WTC11 (cell line): ENCODE measurements at regions not wholly inside any gene's neighbourhood (a gene's known extent, or its start where the extent isn't known, plus 50 kb on each side); places are given as distances from the start of the nearest gene placed in this dataset.

ENCODE experiments used
- ATAC-seq: fragments of 200-7000 bp; cut with Tn5 transposase; 2 replicates; pipeline ENCODE4 v1.10.0; 2021; ENCODE audit warnings: mild to moderate bottlenecking, moderate library complexity
- CTCF ChIA-PET: fragments of 300-600 bp; sonication (Branson Sonifier 250); formaldehyde crosslinking; loops from one replicate; lab custom pipeline; 2021; ENCODE audit warnings: antibody characterized with exemption; lab: Charles Lee
- POLR2A ChIA-PET: fragments of 350-600 bp; sonication (Branson Sonifier 250); formaldehyde crosslinking; loops from one replicate; lab custom pipeline; 2021; ENCODE audit warnings: antibody characterized with exemption; lab: Charles Lee
- DNase-seq: peaks from one replicate; pipeline ENCODE4 v3.0.0; 2021; ENCODE audit warnings: low spot score
- H3K27ac Mint-ChIP-seq: 2 replicates; pipeline ENCODE4 v1.8.0; 2021; ENCODE audit warnings: mixed read lengths
- H3K27me3 Mint-ChIP-seq: 2 replicates; pipeline ENCODE4 v1.8.0; 2021; ENCODE audit warnings: low read depth, mild to moderate bottlenecking, moderate library complexity, mixed read lengths
- H3K36me3 Mint-ChIP-seq: 2 replicates; pipeline ENCODE4 v1.8.0; 2021; ENCODE audit warnings: mixed read lengths
- H3K4me1 Mint-ChIP-seq: 2 replicates; pipeline ENCODE4 v1.8.0; 2022; ENCODE audit warnings: mixed read lengths
- H3K4me3 Mint-ChIP-seq: 2 replicates; pipeline ENCODE4 v1.8.0; 2021; ENCODE audit warnings: mild to moderate bottlenecking, moderate library complexity, mixed read lengths
- H3K9me3 Mint-ChIP-seq: 2 replicates; pipeline ENCODE4 v1.8.0; 2021; ENCODE audit warnings: mixed read lengths
- CBFB ChIP-seq: sonication (generic); formaldehyde crosslinking; IDR thresholded peaks from 2 replicates; pipeline ENCODE4 v1.8.1; 2022; ENCODE audit warnings: mild to moderate bottlenecking, low read depth, missing genetic modification reagents
- CREM ChIP-seq: sonication (generic); formaldehyde crosslinking; IDR thresholded peaks from 2 replicates; pipeline ENCODE4 v1.8.1; 2022; ENCODE audit warnings: mild to moderate bottlenecking, missing genetic modification reagents, moderate library complexity
- EMX1 ChIP-seq: fragments of 250-450 bp; sonication (Bioruptor Pico); IDR thresholded peaks from 2 replicates; pipeline ENCODE4 v1.8.0; 2021; ENCODE audit warnings: mild to moderate bottlenecking
- ETV6 ChIP-seq: sonication (generic); formaldehyde crosslinking; IDR thresholded peaks from 2 replicates; pipeline ENCODE4 v1.8.1; 2022; ENCODE audit warnings: mild to moderate bottlenecking, missing genetic modification reagents
- JUN ChIP-seq: sonication (generic); formaldehyde crosslinking; IDR thresholded peaks from 2 replicates; pipeline ENCODE4 v1.8.0; 2023; ENCODE audit warnings: mild to moderate bottlenecking, missing genetic modification reagents
- KAT7 ChIP-seq: sonication (generic); formaldehyde crosslinking; IDR thresholded peaks from 2 replicates; pipeline ENCODE4 v1.8.1; 2023; ENCODE audit warnings: missing genetic modification reagents, mild to moderate bottlenecking, borderline replicate concordance
- MYBL2 ChIP-seq: sonication (generic); formaldehyde crosslinking; IDR thresholded peaks from 2 replicates; pipeline ENCODE4 v1.8.1; 2023; ENCODE audit warnings: mild to moderate bottlenecking, moderate library complexity, missing genetic modification reagents
- NR2C2 ChIP-seq: sonication (generic); formaldehyde crosslinking; IDR thresholded peaks from 2 replicates; pipeline ENCODE4 v1.8.0; 2022; ENCODE audit warnings: mild to moderate bottlenecking, missing genetic modification reagents
- RORB ChIP-seq: fragments of 250-450 bp; sonication (Bioruptor Pico); IDR thresholded peaks from 2 replicates; pipeline ENCODE4 v1.9.0; 2021; ENCODE audit warnings: mild to moderate bottlenecking
- ZNF121 ChIP-seq: sonication (generic); formaldehyde crosslinking; IDR thresholded peaks from 2 replicates; pipeline ENCODE4 v1.8.0; 2023; ENCODE audit warnings: missing genetic modification reagents
- TF ChIP-seq, protein P1 (sequence below): sonication (generic); formaldehyde crosslinking; IDR thresholded peaks from 2 replicates; pipeline ENCODE4 v1.8.1; 2022; ENCODE audit warnings: missing genetic modification reagents, borderline replicate concordance
- TF ChIP-seq, protein P2 (sequence below): sonication (generic); formaldehyde crosslinking; IDR thresholded peaks from 2 replicates; pipeline ENCODE4 v1.8.0; 2023; ENCODE audit warnings: missing genetic modification reagents
- TF ChIP-seq, protein P3 (sequence below): sonication (generic); formaldehyde crosslinking; IDR thresholded peaks from 2 replicates; pipeline ENCODE4 v1.8.1; 2022; ENCODE audit warnings: low read depth, missing genetic modification reagents, borderline replicate concordance
- TF ChIP-seq, protein P4 (sequence below): sonication (generic); formaldehyde crosslinking; IDR thresholded peaks from 2 replicates; pipeline ENCODE4 v1.8.0; 2022; ENCODE audit warnings: missing genetic modification reagents

DNA sequence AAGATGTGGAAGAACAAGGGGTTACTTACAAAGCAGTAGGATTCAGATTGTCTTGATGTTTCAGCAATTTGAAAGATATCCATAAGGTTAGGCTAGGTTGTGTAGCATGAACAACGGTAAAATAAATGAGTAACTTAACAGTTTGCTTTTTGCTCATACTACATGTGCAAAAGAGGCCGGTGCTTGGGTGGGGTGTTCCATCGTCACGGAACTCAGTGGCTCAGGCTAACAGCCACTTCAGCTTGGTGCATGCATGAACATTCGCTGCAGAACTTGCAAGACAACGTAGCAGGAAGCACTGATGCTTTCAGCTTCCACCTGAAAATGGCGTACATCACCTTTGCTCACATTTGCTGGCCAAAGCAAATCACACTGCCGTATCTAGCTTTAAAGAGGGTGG lies 407.3 kb upstream of the CDH20 start:
- Mint-ChIP-seq H3K27ac (no peak overlapping the region), H3K27me3 (no peaks in the 10 kb centered on the region)
- DNase-seq, result no peak

DNA sequence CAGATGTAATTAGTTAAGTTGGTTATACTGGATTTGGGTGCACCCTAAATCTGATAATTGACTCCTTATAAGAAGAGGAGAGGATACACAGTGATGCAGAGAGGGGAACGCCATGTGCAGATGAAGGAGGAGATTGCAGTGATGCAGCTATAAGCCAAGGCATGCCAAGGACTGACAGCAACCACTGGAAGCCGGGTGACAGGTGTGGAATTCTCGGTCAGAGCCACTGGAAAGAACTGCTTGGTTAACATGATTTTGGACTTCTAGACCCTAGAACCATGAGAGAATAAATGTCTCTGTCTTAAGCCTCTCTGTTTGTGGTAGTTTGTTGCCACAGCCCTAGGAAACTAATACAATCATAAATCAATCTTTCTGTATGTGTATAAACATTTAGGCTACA lies 403.3 kb upstream of the CDH20 start:
- Mint-ChIP-seq H3K27me3 (no peaks in the 10 kb centered on the region), H3K27ac (no peak overlapping the region), H3K36me3 (no peaks in the 10 kb centered on the region), H3K9me3 (no peaks in the 10 kb centered on the region), H3K4me1 (peaks cover 13% of the 10 kb centered on the region), H3K4me3 (no peak overlapping the region)
- POLR2A ChIA-PET, result no interaction called here
- DNase-seq (no peak), ATAC-seq (no peak)
- CTCF ChIA-PET, result no interaction called here
- TF ChIP-seq, protein P1, sequence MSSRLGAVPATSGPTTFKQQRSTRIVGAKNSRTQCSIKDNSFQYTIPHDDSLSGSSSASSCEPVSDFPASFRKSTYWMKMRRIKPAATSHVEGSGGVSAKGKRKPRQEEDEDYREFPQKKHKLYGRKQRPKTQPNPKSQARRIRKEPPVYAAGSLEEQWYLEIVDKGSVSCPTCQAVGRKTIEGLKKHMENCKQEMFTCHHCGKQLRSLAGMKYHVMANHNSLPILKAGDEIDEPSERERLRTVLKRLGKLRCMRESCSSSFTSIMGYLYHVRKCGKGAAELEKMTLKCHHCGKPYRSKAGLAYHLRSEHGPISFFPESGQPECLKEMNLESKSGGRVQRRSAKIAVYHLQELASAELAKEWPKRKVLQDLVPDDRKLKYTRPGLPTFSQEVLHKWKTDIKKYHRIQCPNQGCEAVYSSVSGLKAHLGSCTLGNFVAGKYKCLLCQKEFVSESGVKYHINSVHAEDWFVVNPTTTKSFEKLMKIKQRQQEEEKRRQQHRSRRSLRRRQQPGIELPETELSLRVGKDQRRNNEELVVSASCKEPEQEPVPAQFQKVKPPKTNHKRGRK (CRISPR knock-in tag), result no peak
- no peak for TF ChIP-seq MYBL2

More for the DNA sequence above, 407.3 kb upstream of the CDH20 start:
- Mint-ChIP-seq H3K36me3 (no peaks in the 10 kb centered on the region), H3K9me3 (no peaks in the 10 kb centered on the region), H3K4me1 (peaks cover 7% of the 10 kb centered on the region), H3K4me3 (no peak overlapping the region)
- ChIA-PET POLR2A (no interaction called here), CTCF (no interaction called here)
- ATAC-seq, result no peak
- TF ChIP-seq ZNF121 (CRISPR knock-in tag), result no peak
- TF ChIP-seq RORB (CRISPR knock-in tag), result no peak

DNA sequence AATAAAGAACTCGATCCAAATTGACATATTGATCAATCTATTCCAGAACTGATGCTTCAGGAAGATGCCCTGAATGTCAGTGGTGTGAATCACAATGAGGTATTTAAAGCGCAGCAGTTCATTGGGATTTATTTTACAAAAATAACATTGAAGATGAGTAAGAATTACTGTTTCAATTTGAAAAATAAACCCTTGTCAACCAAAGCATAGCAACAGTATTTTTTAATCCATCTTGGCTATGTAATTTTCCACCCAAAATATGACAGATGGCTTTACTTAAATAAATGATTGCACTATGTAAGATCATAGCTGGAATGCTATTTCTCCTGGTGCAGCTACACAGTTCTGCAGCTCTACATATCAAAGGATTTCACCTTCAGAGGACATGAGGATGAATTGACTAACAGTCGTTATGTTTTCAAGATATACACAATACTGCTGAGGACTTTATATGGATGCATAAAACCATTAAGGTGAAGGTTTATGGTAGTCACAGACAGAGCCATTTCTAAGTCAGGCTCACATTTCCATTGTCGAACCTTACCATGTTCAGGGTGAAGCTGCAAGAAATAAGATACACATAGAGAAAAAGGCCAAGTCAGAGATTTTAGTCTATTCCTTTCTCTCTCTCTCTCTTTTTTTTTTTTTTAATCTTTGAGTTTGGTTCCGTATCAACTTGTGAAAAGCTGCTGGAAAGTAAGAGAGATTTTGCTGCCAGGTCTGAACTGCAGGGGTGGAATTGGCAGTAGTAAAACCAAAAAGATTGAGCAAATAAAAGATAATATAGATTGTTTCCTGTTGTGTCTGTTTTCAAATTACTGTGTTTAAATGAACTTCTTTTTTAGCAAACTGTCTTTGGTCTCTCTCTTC lies 398.0 kb upstream of the CDH20 start:
- peaks cover 15% of the 10 kb centered on the region for H3K4me1 Mint-ChIP-seq
- H3K27ac Mint-ChIP-seq, result no peak overlapping the region
- no peak for ATAC-seq
- H3K27me3 Mint-ChIP-seq, result no peaks in the 10 kb centered on the region
- ChIA-PET POLR2A (no interaction called here), CTCF (interaction anchor here (0.7 kb wide), 1 partner anchor 167 kb away, joined by 4 read pairs; no protein-coding TSS in a partner anchor)
- no peak overlapping the region for H3K4me3 Mint-ChIP-seq
- no peaks in the 10 kb centered on the region for H3K9me3 Mint-ChIP-seq
- TF ChIP-seq, protein P2, sequence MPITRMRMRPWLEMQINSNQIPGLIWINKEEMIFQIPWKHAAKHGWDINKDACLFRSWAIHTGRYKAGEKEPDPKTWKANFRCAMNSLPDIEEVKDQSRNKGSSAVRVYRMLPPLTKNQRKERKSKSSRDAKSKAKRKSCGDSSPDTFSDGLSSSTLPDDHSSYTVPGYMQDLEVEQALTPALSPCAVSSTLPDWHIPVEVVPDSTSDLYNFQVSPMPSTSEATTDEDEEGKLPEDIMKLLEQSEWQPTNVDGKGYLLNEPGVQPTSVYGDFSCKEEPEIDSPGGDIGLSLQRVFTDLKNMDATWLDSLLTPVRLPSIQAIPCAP (CRISPR knock-in tag), result no peak
- no peak for TF ChIP-seq JUN (CRISPR knock-in tag)
- TF ChIP-seq ETV6 (CRISPR knock-in tag), result no peak
- TF ChIP-seq CBFB (CRISPR knock-in tag), result no peak
- no peak for TF ChIP-seq NR2C2 (CRISPR knock-in tag)
- TF ChIP-seq, all 79 proteins: peak for 0
- no peaks in the 10 kb centered on the region for H3K36me3 Mint-ChIP-seq
- no peak for DNase-seq

DNA sequence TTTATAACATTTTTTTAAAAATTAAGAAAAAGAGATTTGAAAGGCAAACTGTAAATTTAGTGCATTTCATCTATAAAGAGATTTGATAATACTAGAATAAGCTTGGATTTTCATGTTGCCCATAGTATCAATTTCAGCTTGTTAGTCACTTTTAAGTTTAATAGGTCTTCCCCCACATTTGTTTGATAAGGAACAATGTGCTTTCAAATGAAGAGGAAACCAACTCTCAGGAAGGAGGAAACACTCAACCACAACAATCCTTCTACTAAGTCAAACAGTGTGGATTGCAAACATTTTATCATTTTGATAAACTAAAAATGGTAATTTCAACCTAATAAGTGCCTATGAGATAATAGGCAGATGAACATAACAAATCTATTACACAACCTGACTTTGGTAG lies 397.1 kb upstream of the CDH20 start:
- H3K4me1 Mint-ChIP-seq, result peaks cover 15% of the 10 kb centered on the region
- TF ChIP-seq EMX1, result no peak
- no peaks in the 10 kb centered on the region for H3K27me3 Mint-ChIP-seq
- CTCF ChIA-PET, result interaction anchor here (0.7 kb wide), 1 partner anchor 168 kb away, joined by 4 read pairs; no protein-coding TSS in a partner anchor
- POLR2A ChIA-PET, result no interaction called here
- no peak overlapping the region for H3K27ac Mint-ChIP-seq
- H3K36me3 Mint-ChIP-seq, result no peaks in the 10 kb centered on the region
- H3K9me3 Mint-ChIP-seq, result no peaks in the 10 kb centered on the region
- H3K4me3 Mint-ChIP-seq, result no peak overlapping the region
- DNase-seq (no peak), ATAC-seq (no peak)

DNA sequence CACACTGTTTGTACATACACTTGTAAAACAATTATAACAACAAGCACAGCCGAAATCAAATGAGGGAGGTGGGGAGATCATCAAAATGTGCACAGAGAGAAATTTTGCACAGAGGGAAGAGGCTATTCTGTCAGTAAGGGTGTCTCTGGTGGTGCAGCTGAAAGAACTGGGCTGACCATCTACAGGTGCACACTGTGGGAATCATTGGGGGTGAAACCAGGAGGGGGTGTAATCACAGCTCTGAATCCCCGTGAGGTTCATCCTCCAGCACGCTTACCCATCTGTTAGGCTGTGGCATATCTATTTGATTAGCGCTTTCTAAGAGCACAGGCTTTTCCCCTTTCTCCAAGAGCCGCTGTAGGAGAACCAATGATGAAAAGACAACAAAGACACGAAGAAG lies 389.9 kb upstream of the CDH20 start:
- POLR2A ChIA-PET, result no interaction called here
- TF ChIP-seq, protein P3, sequence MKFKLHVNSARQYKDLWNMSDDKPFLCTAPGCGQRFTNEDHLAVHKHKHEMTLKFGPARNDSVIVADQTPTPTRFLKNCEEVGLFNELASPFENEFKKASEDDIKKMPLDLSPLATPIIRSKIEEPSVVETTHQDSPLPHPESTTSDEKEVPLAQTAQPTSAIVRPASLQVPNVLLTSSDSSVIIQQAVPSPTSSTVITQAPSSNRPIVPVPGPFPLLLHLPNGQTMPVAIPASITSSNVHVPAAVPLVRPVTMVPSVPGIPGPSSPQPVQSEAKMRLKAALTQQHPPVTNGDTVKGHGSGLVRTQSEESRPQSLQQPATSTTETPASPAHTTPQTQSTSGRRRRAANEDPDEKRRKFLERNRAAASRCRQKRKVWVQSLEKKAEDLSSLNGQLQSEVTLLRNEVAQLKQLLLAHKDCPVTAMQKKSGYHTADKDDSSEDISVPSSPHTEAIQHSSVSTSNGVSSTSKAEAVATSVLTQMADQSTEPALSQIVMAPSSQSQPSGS (CRISPR knock-in tag), result no peak
- TF ChIP-seq KAT7 (CRISPR knock-in tag) (no peak), CREM (CRISPR knock-in tag) (no peak)
- TF ChIP-seq, protein P4, sequence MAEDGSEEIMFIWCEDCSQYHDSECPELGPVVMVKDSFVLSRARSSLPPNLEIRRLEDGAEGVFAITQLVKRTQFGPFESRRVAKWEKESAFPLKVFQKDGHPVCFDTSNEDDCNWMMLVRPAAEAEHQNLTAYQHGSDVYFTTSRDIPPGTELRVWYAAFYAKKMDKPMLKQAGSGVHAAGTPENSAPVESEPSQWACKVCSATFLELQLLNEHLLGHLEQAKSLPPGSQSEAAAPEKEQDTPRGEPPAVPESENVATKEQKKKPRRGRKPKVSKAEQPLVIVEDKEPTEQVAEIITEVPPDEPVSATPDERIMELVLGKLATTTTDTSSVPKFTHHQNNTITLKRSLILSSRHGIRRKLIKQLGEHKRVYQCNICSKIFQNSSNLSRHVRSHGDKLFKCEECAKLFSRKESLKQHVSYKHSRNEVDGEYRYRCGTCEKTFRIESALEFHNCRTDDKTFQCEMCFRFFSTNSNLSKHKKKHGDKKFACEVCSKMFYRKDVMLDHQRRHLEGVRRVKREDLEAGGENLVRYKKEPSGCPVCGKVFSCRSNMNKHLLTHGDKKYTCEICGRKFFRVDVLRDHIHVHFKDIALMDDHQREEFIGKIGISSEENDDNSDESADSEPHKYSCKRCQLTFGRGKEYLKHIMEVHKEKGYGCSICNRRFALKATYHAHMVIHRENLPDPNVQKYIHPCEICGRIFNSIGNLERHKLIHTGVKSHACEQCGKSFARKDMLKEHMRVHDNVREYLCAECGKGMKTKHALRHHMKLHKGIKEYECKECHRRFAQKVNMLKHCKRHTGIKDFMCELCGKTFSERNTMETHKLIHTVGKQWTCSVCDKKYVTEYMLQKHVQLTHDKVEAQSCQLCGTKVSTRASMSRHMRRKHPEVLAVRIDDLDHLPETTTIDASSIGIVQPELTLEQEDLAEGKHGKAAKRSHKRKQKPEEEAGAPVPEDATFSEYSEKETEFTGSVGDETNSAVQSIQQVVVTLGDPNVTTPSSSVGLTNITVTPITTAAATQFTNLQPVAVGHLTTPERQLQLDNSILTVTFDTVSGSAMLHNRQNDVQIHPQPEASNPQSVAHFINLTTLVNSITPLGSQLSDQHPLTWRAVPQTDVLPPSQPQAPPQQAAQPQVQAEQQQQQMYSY (CRISPR knock-in tag), result no peak
- TF ChIP-seq, all 79 proteins: peak for 0

More for the DNA sequence above, 389.9 kb upstream of the CDH20 start:
- CTCF ChIA-PET, result no interaction called here
- no peak for DNase-seq
- peaks cover 4% of the 10 kb centered on the region for H3K9me3 Mint-ChIP-seq
- H3K4me3 Mint-ChIP-seq, result no peak overlapping the region
- H3K27me3 Mint-ChIP-seq, result no peaks in the 10 kb centered on the region
- H3K27ac Mint-ChIP-seq, result no peak overlapping the region
- no peak for ATAC-seq
- no peaks in the 10 kb centered on the region for H3K4me1 Mint-ChIP-seq
- no peaks in the 10 kb centered on the region for H3K36me3 Mint-ChIP-seq
